HCT116 (cell line): ENCODE measurements at regions not wholly inside any gene's neighbourhood (a gene's known extent, or its start where the extent isn't known, plus 50 kb on each side); places are given as distances from the start of the nearest gene placed in this dataset.

Source experiments
- ATAC-seq: fragments of 200-7000 bp; cut with Tn5 transposase; 2 replicates; pipeline ENCODE4 v1.9.1; 2020; ENCODE audit warnings: mild to moderate bottlenecking, moderate library complexity
- BruUV-seq: library from RNA; stranded (reverse); fragments of 400-500 nt; replicated peaks from 2 replicates; lab custom pipeline; 2021; lab: Mats Ljungman, UMichigan
- CTCF ChIA-PET: fragments of 300-600 bp; sonication (Branson Sonifier 250); formaldehyde crosslinking; loops from one replicate; lab custom pipeline; 2021; ENCODE audit warnings: antibody characterized with exemption; lab: Charles Lee
- POLR2A ChIA-PET: fragments of 300-600, 350-600 bp; sonication (Branson Sonifier 250); formaldehyde crosslinking; loops from one replicate; lab custom pipeline; 2021; ENCODE audit warnings: antibody characterized with exemption; lab: Charles Lee
- RAD21 ChIA-PET, 2 experiments: fragments of 300-600 bp; sonication (Branson Sonifier 250); formaldehyde crosslinking; loops; one replicate each; lab custom pipeline; 2023; ENCODE audit warnings: low total read pairs in 2 of 2; ENCODE audit not compliant: uncharacterized antibody in 2 of 2, unreplicated experiment in 2 of 2, low non-redundant PET in 1 of 2; lab: Charles Lee
- DNase-seq: peaks from one replicate; pipeline ENCODE4 v3.0.0-alpha.2; 2010; ENCODE audit warnings: low read depth, low spot score
- H2AFZ ChIP-seq: fragments of 200-600 bp; shearing (Covaris generic), sonication (generic); 2 replicates; pipeline ENCODE4 v1.6.1; 2017; ENCODE audit warnings: low read depth, mixed run types, mixed read lengths, antibody characterized with exemption, low read length; ENCODE audit not compliant: poor library complexity, severe bottlenecking
- H3K27ac ChIP-seq: 2 replicates; pipeline ENCODE4 v1.5.1; 2012; ENCODE audit warnings: low read depth, low read length
- H3K27me3 ChIP-seq: fragments of 200-600 bp; sonication (generic); 2 replicates; pipeline ENCODE4 v1.6.1; 2016; ENCODE audit warnings: mixed run types, low read length, mixed read lengths; ENCODE audit not compliant: insufficient read depth
- H3K36me3 ChIP-seq, 2 experiments: fragments of 200-500 bp in 1 of 2; fragments of 200-600 bp in 1 of 2; sonication (Bioruptor generic) in 1 of 2; sonication (generic) in 1 of 2; 2 replicates each; pipeline versions ENCODE4 v1.5.1 to v1.6.1; 2014 to 2016; ENCODE audit warnings: low read length in 2 of 2, inconsistent platforms in 1 of 2, mixed read lengths in 1 of 2, mixed run types in 1 of 2; ENCODE audit not compliant: insufficient read depth in 2 of 2, control insufficient read depth in 1 of 2
- H3K4me1 ChIP-seq, 2 experiments: fragments of 200-600 bp in 1 of 2; sonication (generic) in 1 of 2; 2 replicates each; pipeline versions ENCODE4 v1.5.1 to v1.6.1; 2012 to 2017; ENCODE audit warnings: low read length in 2 of 2, inconsistent platforms in 1 of 2, mild to moderate bottlenecking in 1 of 2, mixed read lengths in 1 of 2, mixed run types in 1 of 2, moderate library complexity in 1 of 2; ENCODE audit not compliant: insufficient read depth in 2 of 2, control insufficient read depth in 1 of 2
- H3K4me2 ChIP-seq: fragments of 200-600 bp; sonication (generic); 2 replicates; pipeline ENCODE4 v1.6.1; 2017; ENCODE audit warnings: mixed run types, low read length, mixed read lengths
- H3K4me3 ChIP-seq, 2 experiments: fragments of 200-600 bp in 1 of 2; sonication (generic) in 1 of 2; replicated peaks in 1 of 2; 2 replicates each; pipeline ENCODE4 v1.5.1; 2011 to 2016; ENCODE audit warnings: low read length in 2 of 2, control low read depth in 1 of 2, low read depth in 1 of 2, mild to moderate bottlenecking in 1 of 2, mixed read lengths in 1 of 2, mixed run types in 1 of 2
- H3K79me2 ChIP-seq: fragments of 200-600 bp; sonication (generic); 2 replicates; pipeline ENCODE4 v1.6.1; 2017; ENCODE audit warnings: mild to moderate bottlenecking, mixed run types, low read length, moderate library complexity, mixed read lengths; ENCODE audit not compliant: insufficient read depth
- H3K9ac ChIP-seq: fragments of 200-600 bp; sonication (generic); 2 replicates; pipeline ENCODE4 v1.6.1; 2016; ENCODE audit warnings: low read length, mixed read lengths
- H3K9me2 ChIP-seq: fragments of 200-600 bp; sonication (generic), shearing (Covaris generic); 2 replicates; pipeline ENCODE4 v1.6.1; 2017; ENCODE audit warnings: mixed run types, mild to moderate bottlenecking, moderate library complexity; ENCODE audit not compliant: insufficient read depth
- H3K9me3 ChIP-seq, 2 experiments: fragments of 200-500 bp in 1 of 2; fragments of 200-600 bp in 1 of 2; sonication (Bioruptor generic) in 1 of 2; sonication (generic) in 1 of 2; 2 replicates each; pipeline ENCODE4 v1.6.1; 2014 to 2017; ENCODE audit warnings: low read length in 2 of 2, mixed read lengths in 2 of 2, inconsistent platforms in 1 of 2, low read depth in 1 of 2, mild to moderate bottlenecking in 1 of 2, mixed run types in 1 of 2, moderate library complexity in 1 of 2; ENCODE audit not compliant: control insufficient read depth in 1 of 2, insufficient read depth in 1 of 2
- H4K20me1 ChIP-seq: fragments of 200-600 bp; sonication (generic), shearing (Covaris generic); 2 replicates; pipeline ENCODE4 v1.6.1; 2017; ENCODE audit warnings: mixed run types, mild to moderate bottlenecking, moderate library complexity; ENCODE audit not compliant: insufficient read depth
- ATF3 ChIP-seq: IDR thresholded peaks from 2 replicates; pipeline ENCODE4 v1.6.1; 2012
- CBX3 ChIP-seq: IDR thresholded peaks from 2 replicates; pipeline ENCODE4 v1.6.1; 2012; ENCODE audit warnings: low read depth
- CEBPB ChIP-seq: IDR thresholded peaks from 2 replicates; pipeline ENCODE4 v1.6.1; 2012; ENCODE audit warnings: low read depth
- EGR1 ChIP-seq: IDR thresholded peaks from 2 replicates; pipeline ENCODE4 v1.6.1; 2012; ENCODE audit warnings: low read depth
- ELF1 ChIP-seq: IDR thresholded peaks from 2 replicates; pipeline ENCODE4 v1.6.1; 2012; ENCODE audit warnings: low read depth, borderline replicate concordance
- EZH2 ChIP-seq: fragments of 200-600 bp; sonication (generic); IDR thresholded peaks from 2 replicates; pipeline ENCODE4 v1.6.1; 2017; ENCODE audit warnings: antibody characterized with exemption, mixed run types
- FOSL1 ChIP-seq: IDR thresholded peaks from 2 replicates; pipeline ENCODE4 v1.6.1; 2012; ENCODE audit warnings: low read depth
- JUND ChIP-seq: IDR thresholded peaks from 2 replicates; pipeline ENCODE4 v1.6.1; 2012
- MAX ChIP-seq: IDR thresholded peaks from 2 replicates; pipeline ENCODE4 v1.6.1; 2012
- POLR2A ChIP-seq: IDR thresholded peaks from 2 replicates; pipeline ENCODE4 v1.7.0; 2011; ENCODE audit warnings: borderline replicate concordance; ENCODE audit not compliant: insufficient read depth, insufficient read length; ENCODE audit errors: extremely low read depth
- RAD21 ChIP-seq: IDR thresholded peaks from 2 replicates; pipeline ENCODE4 v1.6.1; 2012; ENCODE audit warnings: low read depth, mild to moderate bottlenecking
- REST ChIP-seq: IDR thresholded peaks from 2 replicates; pipeline ENCODE4 v1.6.1; 2012; ENCODE audit warnings: low read depth
- SIN3A ChIP-seq: IDR thresholded peaks from 2 replicates; pipeline ENCODE4 v1.6.1; 2012; ENCODE audit warnings: low read depth
- SRF ChIP-seq: IDR thresholded peaks from 2 replicates; pipeline ENCODE4 v1.6.1; 2012; ENCODE audit warnings: low read depth
- TCF7L2 ChIP-seq: IDR thresholded peaks from 2 replicates; pipeline ENCODE4 v1.7.0; 2011; ENCODE audit warnings: borderline replicate concordance, inconsistent platforms; ENCODE audit not compliant: insufficient read depth, insufficient read length; ENCODE audit errors: extremely low read depth
- YY1 ChIP-seq: IDR thresholded peaks from 2 replicates; pipeline ENCODE4 v1.6.1; 2011; ENCODE audit warnings: low read length, low read depth, moderate library complexity, mild to moderate bottlenecking; ENCODE audit not compliant: insufficient replicate concordance; ENCODE audit errors: extremely low read depth
- ZNF274 ChIP-seq: fragments of 200-500 bp; sonication (Bioruptor generic); IDR thresholded peaks from 2 replicates; pipeline ENCODE4 v1.6.1; 2014; ENCODE audit warnings: mild to moderate bottlenecking, low read depth, low read length, inconsistent platforms
- intact Hi-C: fragments of 100-400 bp; cut with micrococcal nuclease; formaldehyde crosslinking; loops from 2 replicates; pipeline ENCODE4 v1.10.0; 2022

- H3K4me2 ChIP-seq: no peak overlapping the region
- peaks cover 6 to 30% of the 10 kb centered on the region in 2 experiments; a peak in 2 of 4 replicates for H3K9me3 ChIP-seq
- H3K27me3 ChIP-seq: no peaks in the 10 kb centered on the region
- ChIA-PET POLR2A (no interaction called here), RAD21 (no interaction called here), CTCF (no interaction called here)
- no peaks in the 10 kb centered on the region for H3K36me3 ChIP-seq
- no TSS peak for BruUV-seq
- H3K9ac ChIP-seq: no peak overlapping the region
- ATAC-seq (no peak), DNase-seq (no peak)
- H3K79me2 ChIP-seq: no peaks in the 10 kb centered on the region
- no peak overlapping the region for H3K4me3 ChIP-seq
- no peak overlapping the region for H2AFZ ChIP-seq
- no peaks in the 10 kb centered on the region for H4K20me1 ChIP-seq
- intact Hi-C loops: no loop called here
- H3K4me1 ChIP-seq: no peaks in the 10 kb centered on the region
- TF ChIP-seq TCF7L2 (no peak), SRF (no peak), YY1 (no peak), POLR2A (no peak), CBX3 (no peak), SIN3A (no peak), REST (no peak), FOSL1 (no peak), RAD21 (no peak), CEBPB (no peak), MAX (no peak), ZNF274 (no peak), EZH2 (no peak), ELF1 (no peak), JUND (no peak), EGR1 (no peak), ATF3 (no peak)
- no peaks in the 10 kb centered on the region for H3K9me2 ChIP-seq
- H3K27ac ChIP-seq: no peak overlapping the region
Measured at GRCh38 chr20:61149636-61150035, 102.4 kb upstream of the CDH4 start.
